ENCODE measurements at regions not wholly inside any gene's neighbourhood (a gene's known extent, or its start where the extent isn't known, plus 50 kb on each side); places are given as distances from the start of the nearest gene placed in this dataset.

DNA sequence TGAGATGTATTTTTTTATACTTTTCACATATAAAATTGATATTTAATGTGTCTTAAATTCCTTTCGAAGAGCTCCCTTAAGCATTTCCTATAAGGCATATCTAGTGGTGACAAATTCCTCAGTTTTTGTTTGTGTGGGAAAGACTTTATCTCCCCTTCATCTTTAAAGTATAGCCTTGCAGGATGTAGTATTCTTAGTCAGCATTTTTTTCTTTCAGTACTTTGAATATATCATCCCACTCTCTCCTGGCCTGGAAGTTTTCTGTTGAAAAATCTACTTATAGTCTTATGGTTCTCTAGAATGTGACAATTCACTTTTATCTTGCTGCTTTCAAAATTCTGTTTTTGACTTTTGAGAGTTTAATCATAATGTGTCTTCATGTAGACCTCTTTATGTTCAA, 95.2 kb downstream of the EDEM1 start:
- 94 to 98% (median 97%) methylated on average over 1 of the region's 1 CpG for WGBS, 4 donors
- Histone ChIP-seq H3K4me3 (no peak overlapping the region), H3K9me3 (peaks cover 0 to 44% (median 11%) of the 10 kb centered on the region in 12 donors), H3K36me3 (no peaks in the 10 kb centered on the region), H3K27me3 (no peaks in the 10 kb centered on the region), H3K4me1 (no peaks in the 10 kb centered on the region), H3K27ac (no peak overlapping the region)
- ATAC-seq (no peak), DNase-seq (no peak)
- no peak for TF ChIP-seq CTCF (IDR thresholded peaks at IDR 0.05)
- intact Hi-C loops (cut with DNase I), result no loop called here

- ATAC-seq (no peak), DNase-seq (no peak)
- Histone ChIP-seq H3K4me1 (no peaks in the 10 kb centered on the region), H3K36me3 (no peaks in the 10 kb centered on the region), H3K27ac (no peak overlapping the region), H3K4me3 (no peak overlapping the region), H3K27me3 (no peaks in the 10 kb centered on the region), H3K9me3 (peaks cover 0 to 40% (median 10%) of the 10 kb centered on the region in 12 donors)
- intact Hi-C loops (cut with DNase I), result no loop called here
- TF ChIP-seq POLR2A (IDR thresholded peaks at IDR 0.05) (no peak), CTCF (IDR thresholded peaks at IDR 0.05) (no peak)
Measured at GRCh38 chr3:5285439-5285838, 97.9 kb downstream of the EDEM1 start.

- H3K36me3 ChIP-seq, result no peaks in the 10 kb centered on the region
- H3K4me1 ChIP-seq, result peaks cover 0 to 4% (median 0%) of the 10 kb centered on the region in 12 donors
- no peak overlapping the region for H3K4me3 ChIP-seq
- TF ChIP-seq CTCF (IDR thresholded peaks at IDR 0.05) (no peak), POLR2A (IDR thresholded peaks at IDR 0.05) (no peak)
- WGBS, 4 donors, result 69 to 89% (median 85%) methylated on average over 3 of the region's 3 CpGs
- H3K9me3 ChIP-seq, result peaks cover 0 to 17% (median 2%) of the 10 kb centered on the region in 12 donors
- no peak overlapping the region for H3K27ac ChIP-seq
- intact Hi-C loops (cut with DNase I), result no loop called here
- no peaks in the 10 kb centered on the region for H3K27me3 ChIP-seq
- DNase-seq (no peak), ATAC-seq (no peak)
Measured at GRCh38 chr3:5290915-5291314, 103.4 kb downstream of the EDEM1 start.

GRCh38 chr3:5292512-5292911, 105.0 kb downstream of the EDEM1 start:
- DNase-seq (no peak), ATAC-seq (peak in 2 of 4 donors; percentile 56 to 65)
- Histone ChIP-seq H3K4me3 (no peak overlapping the region), H3K27me3 (no peaks in the 10 kb centered on the region), H3K9me3 (peaks cover 0 to 17% (median 2%) of the 10 kb centered on the region in 12 donors), H3K36me3 (no peaks in the 10 kb centered on the region), H3K4me1 (peaks cover 0 to 4% (median 0%) of the 10 kb centered on the region in 12 donors), H3K27ac (no peak overlapping the region)
- TF ChIP-seq POLR2A (IDR thresholded peaks at IDR 0.05), result no peak
- no peak for TF ChIP-seq CTCF (IDR thresholded peaks at IDR 0.05)
- 45 to 66% (median 56%) methylated on average over 7 of the region's 7 CpGs for WGBS, 4 donors
- intact Hi-C loops (cut with DNase I), result no loop called here
